Colonic mucosa (tissue), 4 donors: ENCODE measurements at regions not wholly inside any gene's neighbourhood (a gene's known extent, or its start where the extent isn't known, plus 50 kb on each side); places are given as distances from the start of the nearest gene placed in this dataset.

Experiments used
- DNase-seq: peaks from one replicate; pipeline ENCODE4 v3.0.0-alpha.2; 2020
- H3K27ac ChIP-seq: fragments of 200-600 bp; one replicate; pipeline ENCODE4 v1.8.0; 2021
- H3K27me3 ChIP-seq: fragments of 200-600 bp; one replicate; pipeline ENCODE4 v1.8.0; 2021
- H3K36me3 ChIP-seq: fragments of 200-600 bp; one replicate; pipeline ENCODE4 v1.8.0; 2021
- H3K4me1 ChIP-seq: fragments of 200-600 bp; one replicate; pipeline ENCODE4 v1.8.0; 2021; ENCODE audit warnings: mild to moderate bottlenecking
- H3K4me3 ChIP-seq: fragments of 200-600 bp; one replicate; pipeline ENCODE4 v1.8.0; 2021
- H3K9ac ChIP-seq, 2 donors: one replicate each; pipeline ENCODE4 v1.7.0; 2013; ENCODE audit warnings: control low read depth in 2 of 2, low read depth in 2 of 2, low read length in 2 of 2
- H3K9me3 ChIP-seq: fragments of 200-600 bp; one replicate; pipeline ENCODE4 v1.8.0; 2021
- intact Hi-C: fragments of 100-400 bp; cut with DNase I; formaldehyde crosslinking; loops from one replicate; pipeline ENCODE4 v1.14.1; 2022
- TF ChIP-seq, protein P1 (sequence below): fragments of 200-600 bp; IDR thresholded peaks from one replicate; pipeline ENCODE4 v1.8.0; 2022; ENCODE audit warnings: antibody characterized with exemption, mild to moderate bottlenecking
- donor health status: healthy.
- donor health status: DM: no; HTN: no; CAD: no.
- donor health status: DM: no; HTN: no; CAD: no.

DNA sequence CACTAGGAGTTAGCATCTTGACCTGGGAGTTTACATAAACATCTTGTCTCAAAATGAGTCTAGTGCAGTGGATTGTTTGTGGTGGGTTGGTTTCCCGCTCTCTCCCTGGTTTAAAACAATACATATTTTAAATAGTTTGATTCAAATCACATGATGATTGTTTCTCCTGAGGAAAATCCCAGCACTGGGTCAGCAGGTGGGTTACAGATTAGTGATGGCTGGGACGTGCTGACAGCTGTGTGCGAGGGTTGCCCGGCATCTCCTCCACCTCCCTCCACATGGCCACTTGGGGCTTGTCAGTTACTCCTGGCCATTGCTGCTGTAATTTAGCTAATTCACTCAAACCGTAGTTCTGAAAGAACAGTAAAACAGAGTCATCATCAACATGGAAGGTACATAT lies 306.4 kb upstream of the CITED2 start:
- Histone ChIP-seq H3K9ac (no peak overlapping the region), H3K27ac (no peak overlapping the region), H3K9me3 (no peaks in the 10 kb centered on the region), H3K36me3 (no peaks in the 10 kb centered on the region), H3K4me3 (no peak overlapping the region), H3K27me3 (no peaks in the 10 kb centered on the region), H3K4me1 (no peaks in the 10 kb centered on the region)
- intact Hi-C loops = no loop called here
- TF ChIP-seq, protein P1, sequence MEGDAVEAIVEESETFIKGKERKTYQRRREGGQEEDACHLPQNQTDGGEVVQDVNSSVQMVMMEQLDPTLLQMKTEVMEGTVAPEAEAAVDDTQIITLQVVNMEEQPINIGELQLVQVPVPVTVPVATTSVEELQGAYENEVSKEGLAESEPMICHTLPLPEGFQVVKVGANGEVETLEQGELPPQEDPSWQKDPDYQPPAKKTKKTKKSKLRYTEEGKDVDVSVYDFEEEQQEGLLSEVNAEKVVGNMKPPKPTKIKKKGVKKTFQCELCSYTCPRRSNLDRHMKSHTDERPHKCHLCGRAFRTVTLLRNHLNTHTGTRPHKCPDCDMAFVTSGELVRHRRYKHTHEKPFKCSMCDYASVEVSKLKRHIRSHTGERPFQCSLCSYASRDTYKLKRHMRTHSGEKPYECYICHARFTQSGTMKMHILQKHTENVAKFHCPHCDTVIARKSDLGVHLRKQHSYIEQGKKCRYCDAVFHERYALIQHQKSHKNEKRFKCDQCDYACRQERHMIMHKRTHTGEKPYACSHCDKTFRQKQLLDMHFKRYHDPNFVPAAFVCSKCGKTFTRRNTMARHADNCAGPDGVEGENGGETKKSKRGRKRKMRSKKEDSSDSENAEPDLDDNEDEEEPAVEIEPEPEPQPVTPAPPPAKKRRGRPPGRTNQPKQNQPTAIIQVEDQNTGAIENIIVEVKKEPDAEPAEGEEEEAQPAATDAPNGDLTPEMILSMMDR = no peak
- DNase-seq = no peak

DNA sequence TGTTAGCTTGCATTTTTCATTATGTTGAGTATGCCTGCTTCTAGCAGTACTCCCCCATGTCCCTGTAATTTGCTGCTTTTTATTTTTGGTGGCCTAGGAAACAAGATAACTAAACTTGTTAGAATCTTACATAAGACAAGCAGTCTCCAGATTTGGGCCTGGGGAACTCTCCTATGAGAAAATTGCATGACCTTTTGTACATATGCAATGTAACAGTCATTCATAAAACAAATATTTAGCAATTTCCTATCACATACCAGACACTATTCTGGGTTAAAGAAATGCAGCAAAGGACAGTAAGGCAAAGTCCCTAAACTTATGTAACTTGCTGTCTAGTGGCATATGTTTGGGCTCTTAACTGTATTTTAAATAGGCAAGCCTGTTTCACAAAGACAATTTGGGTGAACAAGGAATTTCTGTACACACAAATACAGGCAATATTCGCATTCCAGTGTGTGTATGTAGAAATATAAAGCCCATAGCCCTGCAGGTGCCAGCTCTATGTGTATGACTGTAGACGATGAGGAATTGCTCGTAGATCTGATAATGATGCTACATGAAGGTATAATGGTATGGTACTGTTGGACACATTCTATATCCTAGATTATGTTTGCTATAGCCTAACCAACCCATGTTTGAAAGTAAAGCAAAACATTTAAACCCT lies 305.2 kb upstream of the CITED2 start:
- TF ChIP-seq, protein P1 = no peak
- Histone ChIP-seq H3K9ac (no peak overlapping the region), H3K4me1 (no peaks in the 10 kb centered on the region), H3K4me3 (no peak overlapping the region), H3K9me3 (no peaks in the 10 kb centered on the region), H3K36me3 (no peaks in the 10 kb centered on the region), H3K27me3 (no peaks in the 10 kb centered on the region), H3K27ac (no peak overlapping the region)
- intact Hi-C loops = no loop called here
- DNase-seq = no peak

DNA sequence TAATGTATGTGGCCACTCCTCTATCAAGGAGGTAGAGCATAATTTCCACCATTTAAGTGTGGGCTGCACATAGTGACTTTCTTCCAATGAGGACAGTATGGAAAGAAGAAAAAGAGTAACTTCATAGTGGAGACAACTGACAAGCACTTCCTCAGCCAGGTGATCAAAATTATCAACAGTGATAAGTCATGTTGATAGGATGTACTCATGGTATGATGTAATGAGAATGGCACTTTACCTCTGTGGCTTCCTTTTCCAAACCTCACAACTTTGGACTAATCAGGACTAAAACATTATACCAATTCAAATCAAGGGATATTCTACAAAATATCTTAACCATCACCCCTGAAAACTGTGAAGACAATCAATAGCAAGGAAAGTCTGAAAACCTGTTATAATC lies 302.3 kb upstream of the CITED2 start:
- TF ChIP-seq, protein P1 = no peak
- DNase-seq = no peak
- H3K9me3 ChIP-seq = no peaks in the 10 kb centered on the region
- H3K9ac ChIP-seq = no peak overlapping the region
- H3K4me3 ChIP-seq = no peak overlapping the region
- H3K36me3 ChIP-seq = no peaks in the 10 kb centered on the region
- H3K4me1 ChIP-seq = no peaks in the 10 kb centered on the region
- no peak overlapping the region for H3K27ac ChIP-seq
- intact Hi-C loops = no loop called here
- no peaks in the 10 kb centered on the region for H3K27me3 ChIP-seq

DNA sequence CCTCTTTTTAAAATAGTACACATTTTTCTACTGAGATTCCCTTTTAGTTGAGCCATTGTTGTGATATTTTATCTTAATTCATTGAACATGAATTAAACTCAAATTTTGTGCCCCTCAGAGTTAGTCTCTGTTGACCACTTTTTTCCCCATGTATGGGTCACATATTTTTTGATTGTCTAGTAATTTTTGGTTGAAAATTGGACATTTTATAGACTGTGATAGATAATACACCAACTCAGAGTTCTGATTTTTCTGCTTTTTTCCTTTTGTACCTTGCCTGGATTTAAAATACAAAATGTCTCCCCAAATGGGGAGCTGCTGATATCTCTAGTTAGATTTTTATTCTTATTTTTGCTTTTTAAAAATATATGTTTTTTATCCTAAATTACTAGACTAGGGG lies 291.8 kb upstream of the CITED2 start:
- Histone ChIP-seq H3K9ac (no peak overlapping the region), H3K4me1 (no peaks in the 10 kb centered on the region), H3K27ac (no peak overlapping the region), H3K9me3 (no peaks in the 10 kb centered on the region), H3K36me3 (no peaks in the 10 kb centered on the region), H3K27me3 (no peaks in the 10 kb centered on the region), H3K4me3 (no peak overlapping the region)
- DNase-seq = no peak
- intact Hi-C loops = no loop called here
- TF ChIP-seq, protein P1 = no peak

DNA sequence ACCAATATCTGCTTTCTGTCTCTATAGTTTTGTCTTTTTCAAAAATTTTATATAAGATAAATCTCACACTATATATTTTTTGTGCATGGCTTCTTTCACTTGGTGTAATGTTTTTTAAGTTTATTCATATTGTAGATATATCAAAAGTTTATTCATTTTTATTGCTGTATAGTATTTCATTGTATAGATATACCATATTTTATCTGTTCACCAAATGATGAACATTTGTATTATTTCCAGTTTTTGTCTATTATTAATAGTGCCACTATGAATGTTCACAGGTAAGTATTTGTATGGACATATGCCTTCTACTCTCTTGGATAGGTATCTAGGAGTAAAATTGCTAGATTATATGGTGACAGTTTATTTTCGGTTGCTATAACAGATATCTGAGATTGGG lies 289.5 kb upstream of the CITED2 start:
- TF ChIP-seq, protein P1 = no peak
- Histone ChIP-seq H3K27ac (no peak overlapping the region), H3K4me1 (no peaks in the 10 kb centered on the region), H3K9me3 (no peaks in the 10 kb centered on the region), H3K4me3 (no peak overlapping the region), H3K9ac (no peak overlapping the region), H3K27me3 (no peaks in the 10 kb centered on the region), H3K36me3 (no peaks in the 10 kb centered on the region)
- DNase-seq = no peak
- intact Hi-C loops = no loop called here
